ENCODE measurements at regions not wholly inside any gene's neighbourhood (a gene's known extent, or its start where the extent isn't known, plus 50 kb on each side); places are given as distances from the start of the nearest gene placed in this dataset.

DNA sequence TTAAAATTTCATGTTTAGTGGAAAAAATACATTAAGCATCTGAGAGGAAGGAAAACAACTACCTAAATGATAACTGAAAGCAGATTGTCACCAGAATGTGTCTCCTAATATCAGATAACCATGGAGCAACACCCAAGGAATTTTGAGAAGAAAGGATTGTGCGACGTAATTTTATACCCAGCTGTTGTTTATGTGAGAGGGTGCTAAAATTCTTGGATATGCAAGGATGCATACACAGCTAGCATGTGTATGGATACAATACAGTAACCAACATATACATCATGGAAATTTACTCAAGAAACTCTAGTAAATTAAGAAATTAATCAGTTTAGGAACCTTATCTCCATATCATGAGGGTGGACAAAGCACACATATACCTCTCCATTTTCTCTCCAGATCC is 290.9 kb downstream of the HS3ST3A1 start:
- DNase-seq (ENCODE audit: low read depth): no peak

DNA sequence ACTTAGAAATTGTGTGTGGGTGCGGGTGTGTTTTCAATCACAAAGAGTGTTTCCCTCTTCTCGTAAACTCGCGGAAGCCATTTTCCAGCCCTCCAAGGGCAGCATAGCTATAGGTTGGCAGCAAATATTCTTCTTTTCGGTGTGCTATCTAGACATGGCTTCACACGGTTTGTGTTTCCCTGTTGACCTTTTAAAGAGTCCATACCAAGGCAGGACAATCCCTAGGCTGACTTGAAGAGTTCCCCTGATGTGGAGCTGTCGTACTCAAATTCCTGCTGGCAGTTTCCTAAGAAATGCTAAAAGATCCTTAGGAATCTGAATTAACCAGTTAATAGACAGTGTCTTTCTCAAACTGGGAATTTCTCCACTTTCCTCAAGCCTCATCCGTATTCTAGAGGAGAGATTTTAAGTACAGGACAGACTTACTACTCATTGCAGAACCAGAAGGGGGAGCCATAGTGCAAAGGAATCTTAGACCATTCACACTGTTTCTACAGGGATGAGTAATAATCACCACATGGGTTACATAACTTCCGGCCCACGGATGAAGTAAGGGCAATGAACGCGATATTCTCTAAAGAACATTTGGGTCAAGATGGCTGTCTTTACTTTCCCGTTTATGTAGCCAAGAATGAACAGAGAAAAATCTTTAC is 288.6 kb upstream of the ELAC2 start:
- peak; percentile 78 for DNase-seq (ENCODE audit: low read depth)

DNA sequence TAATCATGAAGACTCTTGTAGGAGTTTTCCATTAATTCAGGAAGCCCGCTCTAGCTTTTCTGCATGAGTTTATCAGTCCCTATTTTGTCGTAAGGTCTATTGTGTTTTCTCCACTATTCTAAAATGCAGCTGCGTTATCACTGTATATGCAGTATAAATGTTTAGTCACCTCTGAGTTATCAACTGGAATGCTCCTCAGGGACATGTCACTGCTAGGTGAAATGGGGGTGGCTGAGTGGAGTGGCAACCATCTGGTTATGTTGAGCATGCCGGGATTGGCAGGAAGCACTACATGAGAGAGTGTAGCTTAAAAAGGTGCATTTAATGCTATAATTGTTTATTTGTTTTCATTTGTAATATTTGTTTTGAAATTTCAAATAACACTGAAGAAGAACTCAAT is 285.2 kb upstream of the ELAC2 start:
- DNase-seq (ENCODE audit: low read depth): no peak

DNA sequence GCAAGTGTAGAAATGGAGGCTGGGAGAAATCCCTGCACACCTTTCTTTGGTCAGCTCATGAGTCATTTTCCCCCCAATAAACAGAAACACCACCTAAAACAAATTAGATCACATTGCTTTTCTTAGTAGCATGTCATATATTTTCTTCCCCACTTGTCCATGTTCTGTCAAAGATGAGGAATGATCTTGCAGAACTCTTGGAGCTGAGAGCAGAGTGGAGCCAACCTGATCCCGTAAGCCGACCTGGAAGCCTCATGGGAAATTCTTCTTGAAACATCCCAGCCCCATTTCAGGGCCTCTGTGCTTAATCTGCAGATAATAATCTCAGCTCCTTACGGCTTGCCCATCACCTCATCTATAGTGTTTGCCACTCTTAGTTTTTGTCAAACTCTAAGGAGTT is 284.6 kb upstream of the ELAC2 start:
- no peak for DNase-seq (ENCODE audit: low read depth)

DNA sequence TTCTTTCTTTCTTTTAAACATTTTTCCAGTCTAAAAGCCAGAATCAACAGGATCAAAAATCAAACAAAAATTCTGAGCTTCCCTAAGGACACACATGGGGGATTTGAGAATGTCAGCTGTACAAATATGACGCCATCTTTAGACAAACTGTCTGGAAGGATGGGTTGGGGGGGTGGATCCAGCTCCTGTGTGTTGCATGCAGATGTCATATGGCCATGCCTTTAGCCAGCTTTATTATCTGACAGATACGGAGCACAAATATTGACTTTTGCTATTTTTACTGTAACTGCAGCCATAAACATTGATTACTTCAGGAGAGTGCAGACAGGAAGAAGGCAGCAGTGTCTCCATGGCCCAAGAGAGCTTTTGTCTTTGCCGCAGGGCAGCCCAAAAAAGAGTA is 279.4 kb upstream of the ELAC2 start:
- DNase-seq (ENCODE audit: low read depth): no peak

DNA sequence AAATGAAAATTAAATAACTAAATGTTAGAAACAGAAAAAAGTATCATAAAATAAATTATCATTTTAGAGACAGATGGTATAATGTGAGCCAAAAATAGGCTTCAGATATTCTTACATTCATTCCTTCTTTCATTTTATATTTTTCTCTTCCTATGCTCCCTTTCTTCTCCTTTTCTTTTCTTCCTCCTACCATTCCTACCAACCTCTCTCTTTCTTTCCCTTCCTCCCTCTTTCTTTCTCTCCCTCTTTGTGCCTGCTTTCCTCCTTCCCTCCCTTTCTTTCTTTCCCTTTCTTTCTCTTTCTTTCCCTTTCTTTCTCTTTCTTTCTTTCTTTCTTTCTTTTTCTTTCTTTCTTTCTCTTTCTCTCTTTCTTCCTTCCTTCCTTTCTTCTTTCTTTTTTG is 275.6 kb upstream of the ELAC2 start:
- no peak for DNase-seq (ENCODE audit: low read depth)

DNA sequence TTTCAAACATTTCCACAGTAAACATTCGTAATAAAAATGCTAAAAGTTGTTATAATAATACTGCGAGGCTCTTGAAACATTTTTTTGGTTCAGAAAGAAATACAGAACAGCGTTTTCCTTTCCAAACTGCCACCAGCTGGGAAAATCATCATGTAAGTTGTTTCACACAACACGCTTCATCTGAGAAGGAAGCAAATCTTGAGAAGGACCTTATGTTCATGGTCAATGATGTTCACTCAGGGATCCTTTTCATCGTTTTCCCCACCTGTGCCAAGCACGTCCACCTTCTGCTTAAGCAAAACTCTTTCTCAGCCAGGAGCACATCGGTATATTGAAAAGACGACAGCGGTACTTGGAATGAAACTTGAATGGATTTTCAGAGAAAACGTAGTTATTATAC is 274.5 kb upstream of the ELAC2 start:
- DNase-seq (ENCODE audit: low read depth): no peak

DNA sequence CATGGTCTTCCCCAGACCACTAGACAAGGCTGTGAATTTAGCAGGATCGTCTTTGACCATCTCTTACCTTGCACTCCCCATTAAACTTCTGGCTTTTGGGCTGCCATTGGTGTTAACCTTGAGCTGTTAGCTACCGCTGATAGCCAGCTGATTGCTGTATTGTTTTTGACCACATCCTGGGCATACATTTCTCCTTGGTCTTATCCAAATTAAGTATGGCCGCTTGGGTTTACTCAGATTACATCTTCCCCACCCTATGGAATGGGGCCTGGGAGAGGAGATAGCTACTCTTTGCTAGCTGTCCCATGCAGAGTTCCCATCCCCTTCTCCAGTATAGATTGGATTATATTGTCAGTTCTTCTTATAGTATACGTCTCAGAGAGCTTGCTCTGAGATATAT is 270.4 kb upstream of the ELAC2 start:
- DNase-seq (ENCODE audit: low read depth): no peak

DNA sequence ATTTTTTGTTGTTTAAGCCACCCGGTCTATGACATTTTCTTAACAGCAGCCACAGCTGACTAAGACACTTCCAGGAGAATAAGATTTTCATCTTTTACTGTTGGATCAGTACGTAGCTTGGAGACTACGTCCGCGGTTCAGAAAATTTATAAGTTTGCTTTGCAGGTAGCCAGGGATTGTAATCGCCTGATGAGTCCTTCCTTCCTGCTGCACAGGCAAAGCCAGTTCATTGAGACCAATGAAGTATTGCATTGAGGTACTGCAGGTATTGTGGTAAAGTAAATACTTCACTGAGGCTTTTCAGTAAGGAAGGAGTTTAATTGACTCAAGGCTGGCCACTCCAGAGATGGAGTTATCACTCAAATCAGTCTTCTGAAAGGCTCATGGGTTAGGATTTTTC is 269.4 kb upstream of the ELAC2 start:
- DNase-seq (ENCODE audit: low read depth): no peak

DNA sequence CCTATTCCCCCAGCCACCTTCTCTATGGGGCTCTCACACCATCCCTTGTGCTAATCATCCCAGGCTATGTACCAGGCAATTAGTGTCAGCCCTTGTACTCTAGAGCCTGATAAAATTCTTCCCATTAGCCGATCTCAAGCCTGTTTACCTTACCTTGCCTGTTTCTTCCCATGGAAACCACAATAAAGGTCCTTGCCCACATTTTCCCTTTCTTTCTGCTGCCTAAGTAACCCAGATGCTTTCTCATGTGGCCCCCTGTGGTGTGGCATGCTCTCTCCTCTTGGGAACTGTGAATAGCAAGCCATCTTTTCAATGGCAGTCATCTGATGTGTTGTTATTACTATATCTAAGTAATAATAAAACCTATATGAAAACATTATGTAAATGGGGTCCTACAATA is 265.8 kb upstream of the ELAC2 start:
- no peak for DNase-seq (ENCODE audit: low read depth)

DNA sequence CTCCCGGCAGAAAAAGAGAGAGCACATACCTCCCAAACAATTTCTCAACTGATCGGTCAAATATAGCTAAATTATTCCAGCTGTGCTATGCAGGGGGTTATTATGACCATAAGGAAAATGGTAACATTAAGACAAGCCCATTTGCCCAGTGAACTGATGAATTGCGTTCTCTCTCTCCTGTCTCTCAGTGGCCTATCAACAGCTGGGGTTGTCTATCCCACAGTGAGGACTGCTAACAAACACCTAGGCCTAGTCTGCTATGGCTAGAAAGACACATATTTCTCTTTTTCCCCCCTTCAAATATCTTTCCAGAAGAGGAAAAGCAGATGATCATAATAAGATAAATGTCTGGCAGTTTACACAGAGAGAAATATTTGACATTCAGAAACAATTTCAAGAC is 263.8 kb upstream of the ELAC2 start:
- DNase-seq (ENCODE audit: low read depth): no peak

DNA sequence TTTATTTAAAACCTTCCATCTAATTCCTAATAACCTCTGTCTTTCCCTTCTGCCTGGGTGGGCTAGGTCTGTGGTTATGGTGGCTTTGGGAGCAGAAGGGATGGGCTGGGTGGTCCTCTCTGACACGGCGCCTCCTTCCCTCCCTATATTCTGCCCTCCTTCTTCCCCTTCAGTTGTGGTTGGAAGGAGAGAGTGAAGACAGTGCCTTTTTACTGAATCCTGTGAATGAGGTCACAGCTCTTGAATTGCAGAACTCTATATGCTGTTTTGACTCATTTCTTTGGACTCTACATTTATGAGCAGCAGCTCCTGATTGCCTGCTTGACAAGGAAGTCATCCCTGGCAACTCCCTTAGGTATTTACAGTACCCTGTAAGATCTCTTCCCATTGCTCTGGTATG is 256.0 kb upstream of the ELAC2 start:
- DNase-seq (ENCODE audit: low read depth): no peak

DNA sequence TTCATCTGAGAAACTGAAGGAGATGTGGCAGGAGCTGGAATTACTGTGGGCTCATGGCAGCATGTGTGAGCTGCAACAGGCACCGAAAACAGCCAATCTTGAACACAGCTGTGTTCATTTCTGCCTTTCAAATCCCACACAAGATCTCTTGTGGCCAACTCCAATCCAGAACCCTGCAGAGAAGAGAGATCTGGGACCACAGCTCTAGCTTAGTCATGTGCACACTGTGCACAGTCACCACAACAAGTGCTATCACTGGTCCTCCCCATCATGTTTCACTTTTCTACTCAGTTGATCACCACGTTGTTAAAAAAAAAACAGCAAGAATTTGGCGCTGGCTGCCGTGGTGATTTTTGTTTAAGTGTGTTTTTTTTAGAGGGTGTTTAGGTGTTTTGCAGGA is 254.5 kb upstream of the ELAC2 start:
- no peak for DNase-seq (ENCODE audit: low read depth)

DNA sequence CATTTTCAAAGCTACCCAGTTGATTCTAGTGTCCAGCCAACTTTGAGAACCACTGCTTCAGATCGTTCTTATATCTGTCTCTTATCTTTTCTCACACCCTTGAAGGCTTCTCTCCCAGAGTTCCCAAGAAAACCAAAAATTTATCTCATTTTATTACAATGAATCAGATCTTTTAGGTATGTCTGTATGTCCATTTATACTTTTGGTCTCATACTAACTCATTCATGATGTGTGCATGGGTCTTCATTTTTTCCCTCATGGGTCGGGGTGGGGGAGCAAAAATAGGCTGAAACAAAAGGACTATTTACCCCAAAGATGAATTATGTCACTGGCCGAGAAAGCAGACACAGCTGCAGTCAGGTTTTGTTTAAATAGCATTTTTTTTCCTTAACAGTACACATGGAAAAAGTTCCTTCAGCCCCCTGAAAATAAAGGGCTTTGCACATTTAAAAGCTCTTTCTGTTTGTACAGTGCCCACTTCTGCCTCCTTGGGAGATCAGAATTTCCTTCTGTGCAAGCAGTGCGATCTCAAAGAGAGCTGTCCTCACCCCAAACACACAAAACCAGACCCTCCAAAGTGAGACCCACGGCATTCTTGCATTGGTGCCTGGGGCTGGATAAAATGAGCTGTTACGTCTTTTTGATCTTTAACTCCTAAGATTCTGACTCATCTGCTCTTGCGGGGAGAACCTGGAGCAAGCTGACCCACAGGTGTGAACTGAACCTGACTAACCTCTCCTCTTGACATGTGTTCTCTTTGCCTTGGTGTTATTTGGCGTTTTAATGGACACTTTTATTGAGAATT is 251.2 kb upstream of the ELAC2 start:
- no peak for DNase-seq (ENCODE audit: low read depth)

DNA sequence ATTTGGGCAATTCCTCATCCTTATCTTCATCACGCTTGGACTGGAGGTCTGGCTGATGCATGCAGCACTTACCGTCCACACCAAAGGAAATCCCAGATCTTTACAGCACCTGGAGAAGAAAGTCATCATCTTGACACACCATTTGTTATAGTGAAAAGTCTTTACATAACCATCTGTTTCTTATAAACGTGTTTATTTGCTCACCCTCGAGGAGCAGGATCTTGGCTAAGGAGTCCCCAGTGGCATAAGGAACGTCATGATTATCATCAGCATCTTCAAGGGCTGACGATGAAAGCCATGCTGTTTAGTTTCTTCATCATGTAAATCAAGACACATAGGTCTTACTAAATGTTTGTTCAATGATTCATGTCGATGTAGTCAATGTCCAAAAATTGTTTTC is 248.8 kb upstream of the ELAC2 start:
- DNase-seq (ENCODE audit: low read depth): no peak

DNA sequence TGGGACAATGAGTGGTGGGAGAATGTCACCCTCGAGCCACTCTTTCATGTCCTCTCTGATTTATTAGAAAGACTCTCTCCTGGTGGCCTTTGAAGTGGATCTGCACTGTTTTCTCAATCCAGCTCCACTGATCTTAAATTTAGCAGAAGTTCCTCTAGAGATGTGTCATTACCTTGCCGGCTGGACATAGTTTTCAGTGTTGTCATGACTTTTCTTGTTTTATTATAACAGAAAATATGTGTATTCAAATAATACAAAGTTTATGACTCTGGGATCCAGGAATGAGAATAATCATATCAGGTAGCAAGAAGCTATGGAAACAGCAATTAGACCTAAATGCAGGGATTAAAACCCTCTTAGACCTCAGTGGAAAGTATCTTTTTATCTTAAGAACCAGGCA is 247.5 kb upstream of the ELAC2 start:
- DNase-seq (ENCODE audit: low read depth): no peak

DNA sequence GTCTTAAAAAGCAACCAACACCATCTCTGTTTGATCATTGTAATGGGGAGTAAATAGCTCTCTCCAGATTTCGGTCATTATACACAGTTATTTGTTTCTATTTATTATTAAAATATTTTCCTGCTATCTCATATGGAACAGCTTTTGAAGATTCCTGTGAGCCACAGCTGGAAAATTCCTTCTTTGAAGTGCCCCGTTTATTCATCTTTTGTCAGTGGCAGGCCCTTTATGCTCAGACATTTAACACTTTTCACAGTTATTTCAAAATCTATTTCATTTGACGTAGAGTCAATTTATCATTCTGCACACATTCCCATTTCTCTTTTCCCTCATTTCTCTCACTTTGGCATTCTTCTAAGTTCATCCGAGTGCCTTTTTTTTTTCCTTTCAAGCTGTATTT is 245.9 kb upstream of the ELAC2 start:
- no peak for DNase-seq (ENCODE audit: low read depth)

DNA sequence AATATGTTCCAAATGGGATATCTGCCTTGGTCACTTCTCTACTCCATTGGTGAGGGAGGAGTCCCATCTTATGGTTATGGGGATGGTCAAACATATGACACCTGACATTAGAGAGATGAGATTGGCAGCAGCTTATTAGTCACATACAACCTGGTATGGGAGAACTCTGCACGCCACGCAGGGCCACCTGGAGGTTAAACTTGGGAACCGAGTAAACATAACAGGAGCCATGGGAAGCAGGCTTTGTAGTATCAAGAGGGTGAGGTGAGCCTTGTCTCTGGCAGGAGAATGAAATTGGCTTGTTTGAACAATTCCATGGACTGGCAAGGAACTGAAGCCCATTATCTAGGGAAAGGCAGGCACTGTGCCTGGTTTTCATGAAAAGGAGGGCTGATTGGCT is 238.7 kb upstream of the ELAC2 start:
- DNase-seq (ENCODE audit: low read depth): no peak

DNA sequence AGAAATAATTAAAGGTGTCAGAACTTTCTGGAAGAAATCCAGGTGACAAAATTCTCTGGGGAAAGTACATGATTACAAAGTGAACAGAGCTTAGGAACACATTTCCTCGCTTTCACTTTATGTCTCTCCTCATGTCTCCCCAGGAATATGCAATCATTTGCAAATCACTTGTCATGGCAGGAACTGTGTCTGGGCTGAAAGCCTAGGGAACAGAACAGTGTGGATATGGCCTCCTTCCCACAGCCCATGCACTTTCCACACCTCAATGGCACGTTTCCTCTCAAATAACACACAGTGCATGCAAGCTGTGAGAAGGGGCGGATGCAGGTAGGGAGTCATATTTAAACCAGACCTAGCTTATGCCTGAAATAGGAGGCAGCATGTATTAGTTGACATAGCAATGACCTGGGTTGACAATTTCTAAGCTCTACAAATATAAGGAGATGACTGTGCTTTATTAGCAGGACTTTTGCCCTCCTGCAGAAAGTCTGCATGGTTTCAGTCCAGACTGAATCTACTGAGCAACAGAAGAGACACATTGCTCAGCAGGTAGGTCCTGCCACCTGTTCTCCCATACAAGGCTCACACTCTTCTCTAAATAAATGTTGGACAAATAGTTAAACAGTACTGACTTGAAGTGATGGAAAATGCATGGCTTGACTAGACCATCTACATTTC is 236.0 kb upstream of the ELAC2 start:
- no peak for DNase-seq (ENCODE audit: low read depth)

DNA sequence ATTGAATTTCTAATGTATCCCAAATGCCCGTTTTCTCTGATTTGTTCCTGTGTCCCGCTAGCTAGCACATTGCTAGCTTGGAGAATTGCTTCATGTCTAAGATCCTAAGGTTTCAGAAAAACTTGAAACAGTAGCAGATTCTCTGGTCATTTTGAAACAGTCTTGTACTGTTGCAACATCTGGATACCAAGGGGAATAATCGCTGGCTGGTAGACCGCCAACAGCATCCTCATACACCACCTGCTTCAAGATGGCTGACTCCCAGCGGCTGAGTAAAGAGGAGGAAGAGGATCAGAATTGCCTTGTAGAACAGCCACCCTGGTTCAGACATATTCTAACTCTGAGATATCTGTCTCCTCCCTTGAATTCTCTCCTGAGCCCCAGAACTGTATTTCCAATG is 226.7 kb upstream of the ELAC2 start:
- DNase-seq (ENCODE audit: low read depth): no peak

DNA sequence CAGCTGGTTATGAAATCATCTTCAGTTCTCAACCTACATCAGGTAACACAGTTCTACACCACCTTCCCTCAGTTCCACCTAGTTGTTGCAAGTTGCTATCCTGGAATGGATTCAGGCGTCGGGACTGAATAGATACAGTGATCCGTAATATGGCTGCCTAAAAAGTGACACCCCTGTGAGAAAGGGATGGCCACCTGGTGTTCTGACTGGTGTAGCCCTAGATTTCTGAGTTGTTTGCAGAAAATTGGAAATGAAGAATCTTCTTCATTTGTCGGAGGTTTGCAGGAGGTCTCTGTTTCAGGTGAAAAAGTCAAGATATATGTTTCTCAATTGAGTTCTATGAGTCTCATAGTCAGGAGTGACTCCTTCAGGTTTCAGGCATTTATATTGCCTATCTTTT is 225.8 kb upstream of the ELAC2 start:
- no peak for DNase-seq (ENCODE audit: low read depth)

DNA sequence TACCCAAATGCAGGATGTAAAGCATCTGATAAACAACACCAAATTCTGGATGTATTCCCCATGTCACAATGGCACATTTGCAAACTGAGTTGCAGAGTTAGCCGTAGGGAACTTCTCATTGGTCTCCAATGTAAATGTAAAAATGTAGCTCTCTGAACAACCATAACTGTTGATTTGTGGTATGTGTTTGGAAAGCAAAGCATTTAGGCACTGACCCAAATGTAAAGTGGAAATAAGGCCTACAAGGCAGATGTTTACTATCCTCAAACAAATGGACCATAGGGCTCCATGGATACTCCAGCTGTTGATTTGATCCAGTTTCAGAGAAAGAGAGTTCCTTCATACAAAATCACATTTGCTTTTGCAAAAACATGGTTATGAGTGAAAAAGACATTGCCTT is 223.0 kb upstream of the ELAC2 start:
- no peak for DNase-seq (ENCODE audit: low read depth)

All from HT1080 (cell line).